WTC11 (cell line): ENCODE measurements at regions not wholly inside any gene's neighbourhood (a gene's known extent, or its start where the extent isn't known, plus 50 kb on each side); places are given as distances from the start of the nearest gene placed in this dataset.

Experiments
- ATAC-seq: fragments of 200-7000 bp; cut with Tn5 transposase; 2 replicates; pipeline ENCODE4 v1.10.0; 2021; ENCODE audit warnings: mild to moderate bottlenecking, moderate library complexity
- CTCF ChIA-PET: fragments of 300-600 bp; sonication (Branson Sonifier 250); formaldehyde crosslinking; loops from one replicate; lab custom pipeline; 2021; ENCODE audit warnings: antibody characterized with exemption; lab: Charles Lee
- POLR2A ChIA-PET: fragments of 350-600 bp; sonication (Branson Sonifier 250); formaldehyde crosslinking; loops from one replicate; lab custom pipeline; 2021; ENCODE audit warnings: antibody characterized with exemption; lab: Charles Lee
- DNase-seq: peaks from one replicate; pipeline ENCODE4 v3.0.0; 2021; ENCODE audit warnings: low spot score
- H3K27ac Mint-ChIP-seq: 2 replicates; pipeline ENCODE4 v1.8.0; 2021; ENCODE audit warnings: mixed read lengths
- H3K27me3 Mint-ChIP-seq: 2 replicates; pipeline ENCODE4 v1.8.0; 2021; ENCODE audit warnings: low read depth, mild to moderate bottlenecking, moderate library complexity, mixed read lengths
- H3K36me3 Mint-ChIP-seq: 2 replicates; pipeline ENCODE4 v1.8.0; 2021; ENCODE audit warnings: mixed read lengths
- H3K4me1 Mint-ChIP-seq: 2 replicates; pipeline ENCODE4 v1.8.0; 2022; ENCODE audit warnings: mixed read lengths
- H3K4me3 Mint-ChIP-seq: 2 replicates; pipeline ENCODE4 v1.8.0; 2021; ENCODE audit warnings: mild to moderate bottlenecking, moderate library complexity, mixed read lengths
- H3K9me3 Mint-ChIP-seq: 2 replicates; pipeline ENCODE4 v1.8.0; 2021; ENCODE audit warnings: mixed read lengths
- CREB1 ChIP-seq: sonication (generic); formaldehyde crosslinking; IDR thresholded peaks from 2 replicates; pipeline ENCODE4 v1.8.0; 2023; ENCODE audit warnings: mild to moderate bottlenecking, missing genetic modification reagents
- EMX1 ChIP-seq: fragments of 250-450 bp; sonication (Bioruptor Pico); IDR thresholded peaks from 2 replicates; pipeline ENCODE4 v1.8.0; 2021; ENCODE audit warnings: mild to moderate bottlenecking
- GRHL2 ChIP-seq: fragments of 250-450 bp; sonication (Bioruptor Pico); IDR thresholded peaks from 2 replicates; pipeline ENCODE4 v1.8.0; 2022; ENCODE audit warnings: mild to moderate bottlenecking, moderate library complexity; ENCODE audit not compliant: insufficient replicate concordance, severe bottlenecking
- GTF2I ChIP-seq: fragments of 250-450 bp; sonication (Bioruptor Pico); conservative IDR thresholded peaks from 2 replicates; pipeline ENCODE4 v1.4.0; 2021; ENCODE audit warnings: mild to moderate bottlenecking
- JAZF1 ChIP-seq: fragments of 250-450 bp; sonication (Bioruptor Pico); IDR thresholded peaks from 2 replicates; pipeline ENCODE4 v1.9.0; 2021; ENCODE audit warnings: moderate library complexity, mild to moderate bottlenecking, inconsistent platforms
- NFATC4 ChIP-seq: fragments of 250-450 bp; sonication (Bioruptor Pico); IDR thresholded peaks from 2 replicates; pipeline ENCODE4 v1.9.0; 2021; ENCODE audit warnings: mild to moderate bottlenecking
- NFE2L1 ChIP-seq: sonication (generic); formaldehyde crosslinking; IDR thresholded peaks from 2 replicates; pipeline ENCODE4 v1.8.1; 2023; ENCODE audit warnings: missing genetic modification reagents
- NR2C2 ChIP-seq: sonication (generic); formaldehyde crosslinking; IDR thresholded peaks from 2 replicates; pipeline ENCODE4 v1.8.0; 2022; ENCODE audit warnings: mild to moderate bottlenecking, missing genetic modification reagents
- RELA ChIP-seq: sonication (generic); formaldehyde crosslinking; IDR thresholded peaks from 2 replicates; pipeline ENCODE4 v1.8.1; 2022; ENCODE audit warnings: missing genetic modification reagents, mild to moderate bottlenecking, borderline replicate concordance
- SMAD4 ChIP-seq: sonication (generic); formaldehyde crosslinking; IDR thresholded peaks from 2 replicates; pipeline ENCODE4 v1.8.0; 2022; ENCODE audit warnings: mild to moderate bottlenecking, missing genetic modification reagents
- SOX15 ChIP-seq: fragments of 250-450 bp; sonication (Bioruptor Pico); IDR thresholded peaks from 2 replicates; pipeline ENCODE4 v1.9.0; 2021; ENCODE audit warnings: mild to moderate bottlenecking
- TEAD1 ChIP-seq: sonication (generic); formaldehyde crosslinking; IDR thresholded peaks from 2 replicates; pipeline ENCODE4 v1.8.0; 2022; ENCODE audit warnings: mild to moderate bottlenecking, missing genetic modification reagents
- TEAD4 ChIP-seq: sonication (generic); formaldehyde crosslinking; IDR thresholded peaks from 2 replicates; pipeline ENCODE4 v1.8.0; 2022; ENCODE audit warnings: mild to moderate bottlenecking, missing genetic modification reagents
- ZNF121 ChIP-seq: sonication (generic); formaldehyde crosslinking; IDR thresholded peaks from 2 replicates; pipeline ENCODE4 v1.8.0; 2023; ENCODE audit warnings: missing genetic modification reagents
- TF ChIP-seq, protein P1 (sequence below): sonication (generic); formaldehyde crosslinking; IDR thresholded peaks from 2 replicates; pipeline ENCODE4 v1.8.1; 2023; ENCODE audit warnings: mild to moderate bottlenecking, moderate library complexity, missing genetic modification reagents
- TF ChIP-seq, protein P2 (sequence below): fragments of 250-450 bp; sonication (Bioruptor Pico); IDR thresholded peaks from 2 replicates; pipeline ENCODE4 v1.8.0; 2021; ENCODE audit warnings: mild to moderate bottlenecking
- TF ChIP-seq, protein P3 (sequence below): sonication (generic); formaldehyde crosslinking; IDR thresholded peaks from 2 replicates; pipeline ENCODE4 v1.8.0; 2023; ENCODE audit warnings: missing genetic modification reagents
- TF ChIP-seq, protein P4 (sequence below): fragments of 200-600 bp; IDR thresholded peaks from 2 replicates; pipeline ENCODE4 v1.8.0; 2022; ENCODE audit warnings: antibody characterized with exemption
- TF ChIP-seq, protein P5 (sequence below): fragments of 250-450 bp; sonication (Bioruptor Pico); IDR thresholded peaks from 2 replicates; pipeline ENCODE4 v1.9.0; 2021; ENCODE audit warnings: mild to moderate bottlenecking, borderline replicate concordance
- TF ChIP-seq, protein P6 (sequence below): fragments of 250-450 bp; sonication (Bioruptor Pico); IDR thresholded peaks from 2 replicates; pipeline ENCODE4 v1.9.0; 2021; ENCODE audit warnings: mild to moderate bottlenecking
- TF ChIP-seq, protein P7 (sequence below): sonication (generic); formaldehyde crosslinking; IDR thresholded peaks from 2 replicates; pipeline ENCODE4 v1.8.1; 2022; ENCODE audit warnings: low read depth, missing genetic modification reagents, borderline replicate concordance
- TF ChIP-seq, protein P8 (sequence below): fragments of 250-450 bp; sonication (Bioruptor Pico); IDR thresholded peaks from 2 replicates; pipeline ENCODE4 v2.1.2; 2022; ENCODE audit warnings: mild to moderate bottlenecking, moderate library complexity

DNA sequence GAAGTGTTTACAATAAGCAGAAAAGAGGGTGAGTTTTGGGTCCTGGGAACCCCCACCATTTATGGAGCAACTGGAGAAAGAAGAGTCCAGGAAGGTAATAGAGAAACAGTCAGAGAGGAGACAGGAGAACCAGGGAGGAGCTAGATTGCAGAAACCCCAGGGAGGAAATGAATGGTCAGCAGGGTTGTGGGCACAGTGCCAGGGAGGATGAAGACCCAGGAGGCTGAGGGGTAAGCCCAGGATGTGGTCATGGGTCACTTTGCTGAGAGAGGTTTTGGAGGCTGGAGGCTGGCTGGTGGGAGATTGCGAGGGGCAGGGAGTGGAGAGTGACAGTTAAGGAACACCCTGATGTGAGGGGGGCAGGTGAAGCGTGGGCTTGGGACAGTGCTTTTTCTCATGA is 169.9 kb upstream of the CSF3R start:
- Mint-ChIP-seq H3K27me3 (peaks cover 13% of the 10 kb centered on the region), H3K4me3 (no peak overlapping the region), H3K36me3 (no peaks in the 10 kb centered on the region), H3K4me1 (peaks cover 4% of the 10 kb centered on the region), H3K9me3 (no peaks in the 10 kb centered on the region), H3K27ac (no peak overlapping the region)
- POLR2A ChIA-PET = no interaction called here
- TF ChIP-seq, protein P1, sequence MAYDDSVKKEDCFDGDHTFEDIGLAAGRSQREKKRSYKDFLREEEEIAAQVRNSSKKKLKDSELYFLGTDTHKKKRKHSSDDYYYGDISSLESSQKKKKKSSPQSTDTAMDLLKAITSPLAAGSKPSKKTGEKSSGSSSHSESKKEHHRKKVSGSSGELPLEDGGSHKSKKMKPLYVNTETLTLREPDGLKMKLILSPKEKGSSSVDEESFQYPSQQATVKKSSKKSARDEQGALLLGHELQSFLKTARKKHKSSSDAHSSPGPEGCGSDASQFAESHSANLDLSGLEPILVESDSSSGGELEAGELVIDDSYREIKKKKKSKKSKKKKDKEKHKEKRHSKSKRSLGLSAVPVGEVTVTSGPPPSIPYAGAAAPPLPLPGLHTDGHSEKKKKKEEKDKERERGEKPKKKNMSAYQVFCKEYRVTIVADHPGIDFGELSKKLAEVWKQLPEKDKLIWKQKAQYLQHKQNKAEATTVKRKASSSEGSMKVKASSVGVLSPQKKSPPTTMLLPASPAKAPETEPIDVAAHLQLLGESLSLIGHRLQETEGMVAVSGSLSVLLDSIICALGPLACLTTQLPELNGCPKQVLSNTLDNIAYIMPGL (CRISPR knock-in tag) = no peak
- TF ChIP-seq NR2C2 (CRISPR knock-in tag) (no peak), RELA (CRISPR knock-in tag) (no peak), NFATC4 (CRISPR knock-in tag) (no peak), JAZF1 (no peak), NFE2L1 (CRISPR knock-in tag) (no peak), GRHL2 (no peak), CREB1 (CRISPR knock-in tag) (no peak), EMX1 (CRISPR knock-in tag) (no peak), ZNF121 (CRISPR knock-in tag) (no peak)
- TF ChIP-seq, protein P2, sequence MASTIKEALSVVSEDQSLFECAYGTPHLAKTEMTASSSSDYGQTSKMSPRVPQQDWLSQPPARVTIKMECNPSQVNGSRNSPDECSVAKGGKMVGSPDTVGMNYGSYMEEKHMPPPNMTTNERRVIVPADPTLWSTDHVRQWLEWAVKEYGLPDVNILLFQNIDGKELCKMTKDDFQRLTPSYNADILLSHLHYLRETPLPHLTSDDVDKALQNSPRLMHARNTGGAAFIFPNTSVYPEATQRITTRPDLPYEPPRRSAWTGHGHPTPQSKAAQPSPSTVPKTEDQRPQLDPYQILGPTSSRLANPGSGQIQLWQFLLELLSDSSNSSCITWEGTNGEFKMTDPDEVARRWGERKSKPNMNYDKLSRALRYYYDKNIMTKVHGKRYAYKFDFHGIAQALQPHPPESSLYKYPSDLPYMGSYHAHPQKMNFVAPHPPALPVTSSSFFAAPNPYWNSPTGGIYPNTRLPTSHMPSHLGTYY (CRISPR knock-in tag) = no peak
- TF ChIP-seq, protein P3, sequence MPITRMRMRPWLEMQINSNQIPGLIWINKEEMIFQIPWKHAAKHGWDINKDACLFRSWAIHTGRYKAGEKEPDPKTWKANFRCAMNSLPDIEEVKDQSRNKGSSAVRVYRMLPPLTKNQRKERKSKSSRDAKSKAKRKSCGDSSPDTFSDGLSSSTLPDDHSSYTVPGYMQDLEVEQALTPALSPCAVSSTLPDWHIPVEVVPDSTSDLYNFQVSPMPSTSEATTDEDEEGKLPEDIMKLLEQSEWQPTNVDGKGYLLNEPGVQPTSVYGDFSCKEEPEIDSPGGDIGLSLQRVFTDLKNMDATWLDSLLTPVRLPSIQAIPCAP = no peak
- ATAC-seq = no peak
- no peak for DNase-seq
- CTCF ChIA-PET = no interaction called here

DNA sequence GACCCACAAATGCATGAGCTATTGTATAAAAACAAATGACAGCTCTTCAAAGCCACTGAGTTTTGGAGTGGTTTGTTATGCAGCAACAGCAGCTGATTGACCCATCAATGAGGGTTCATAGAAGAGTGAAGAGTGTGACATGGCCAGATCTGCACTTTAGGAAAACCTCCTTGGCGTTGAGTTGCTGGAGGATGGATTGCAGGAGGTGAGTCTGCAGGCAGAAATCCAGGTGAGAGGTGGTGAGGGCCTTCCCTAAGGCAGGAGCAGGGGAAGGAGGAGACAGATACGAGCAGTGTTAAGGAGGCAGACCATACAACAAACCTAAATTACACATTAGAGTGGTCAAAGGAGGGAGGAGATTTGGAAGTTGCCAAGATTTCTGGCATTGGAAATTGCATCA is 169.3 kb upstream of the CSF3R start:
- Mint-ChIP-seq H3K9me3 (no peaks in the 10 kb centered on the region), H3K27ac (no peak overlapping the region), H3K4me1 (peaks cover 9% of the 10 kb centered on the region), H3K4me3 (no peak overlapping the region), H3K27me3 (peaks cover 13% of the 10 kb centered on the region), H3K36me3 (no peaks in the 10 kb centered on the region)
- ATAC-seq = no peak
- no peak for DNase-seq
- ChIA-PET POLR2A (no interaction called here), CTCF (interaction anchor here (5.6 kb wide), 1 partner anchor 43 kb away, joined by 37 read pairs; no protein-coding TSS in a partner anchor)
- TF ChIP-seq, protein P4, sequence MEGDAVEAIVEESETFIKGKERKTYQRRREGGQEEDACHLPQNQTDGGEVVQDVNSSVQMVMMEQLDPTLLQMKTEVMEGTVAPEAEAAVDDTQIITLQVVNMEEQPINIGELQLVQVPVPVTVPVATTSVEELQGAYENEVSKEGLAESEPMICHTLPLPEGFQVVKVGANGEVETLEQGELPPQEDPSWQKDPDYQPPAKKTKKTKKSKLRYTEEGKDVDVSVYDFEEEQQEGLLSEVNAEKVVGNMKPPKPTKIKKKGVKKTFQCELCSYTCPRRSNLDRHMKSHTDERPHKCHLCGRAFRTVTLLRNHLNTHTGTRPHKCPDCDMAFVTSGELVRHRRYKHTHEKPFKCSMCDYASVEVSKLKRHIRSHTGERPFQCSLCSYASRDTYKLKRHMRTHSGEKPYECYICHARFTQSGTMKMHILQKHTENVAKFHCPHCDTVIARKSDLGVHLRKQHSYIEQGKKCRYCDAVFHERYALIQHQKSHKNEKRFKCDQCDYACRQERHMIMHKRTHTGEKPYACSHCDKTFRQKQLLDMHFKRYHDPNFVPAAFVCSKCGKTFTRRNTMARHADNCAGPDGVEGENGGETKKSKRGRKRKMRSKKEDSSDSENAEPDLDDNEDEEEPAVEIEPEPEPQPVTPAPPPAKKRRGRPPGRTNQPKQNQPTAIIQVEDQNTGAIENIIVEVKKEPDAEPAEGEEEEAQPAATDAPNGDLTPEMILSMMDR = no peak
- TF ChIP-seq SOX15 (CRISPR knock-in tag) (no peak), TEAD4 (CRISPR knock-in tag) (no peak), SMAD4 (CRISPR knock-in tag) (no peak), NR2C2 (CRISPR knock-in tag) (no peak), GTF2I (CRISPR knock-in tag) (no peak), TEAD1 (CRISPR knock-in tag) (no peak)
- TF ChIP-seq, protein P5, sequence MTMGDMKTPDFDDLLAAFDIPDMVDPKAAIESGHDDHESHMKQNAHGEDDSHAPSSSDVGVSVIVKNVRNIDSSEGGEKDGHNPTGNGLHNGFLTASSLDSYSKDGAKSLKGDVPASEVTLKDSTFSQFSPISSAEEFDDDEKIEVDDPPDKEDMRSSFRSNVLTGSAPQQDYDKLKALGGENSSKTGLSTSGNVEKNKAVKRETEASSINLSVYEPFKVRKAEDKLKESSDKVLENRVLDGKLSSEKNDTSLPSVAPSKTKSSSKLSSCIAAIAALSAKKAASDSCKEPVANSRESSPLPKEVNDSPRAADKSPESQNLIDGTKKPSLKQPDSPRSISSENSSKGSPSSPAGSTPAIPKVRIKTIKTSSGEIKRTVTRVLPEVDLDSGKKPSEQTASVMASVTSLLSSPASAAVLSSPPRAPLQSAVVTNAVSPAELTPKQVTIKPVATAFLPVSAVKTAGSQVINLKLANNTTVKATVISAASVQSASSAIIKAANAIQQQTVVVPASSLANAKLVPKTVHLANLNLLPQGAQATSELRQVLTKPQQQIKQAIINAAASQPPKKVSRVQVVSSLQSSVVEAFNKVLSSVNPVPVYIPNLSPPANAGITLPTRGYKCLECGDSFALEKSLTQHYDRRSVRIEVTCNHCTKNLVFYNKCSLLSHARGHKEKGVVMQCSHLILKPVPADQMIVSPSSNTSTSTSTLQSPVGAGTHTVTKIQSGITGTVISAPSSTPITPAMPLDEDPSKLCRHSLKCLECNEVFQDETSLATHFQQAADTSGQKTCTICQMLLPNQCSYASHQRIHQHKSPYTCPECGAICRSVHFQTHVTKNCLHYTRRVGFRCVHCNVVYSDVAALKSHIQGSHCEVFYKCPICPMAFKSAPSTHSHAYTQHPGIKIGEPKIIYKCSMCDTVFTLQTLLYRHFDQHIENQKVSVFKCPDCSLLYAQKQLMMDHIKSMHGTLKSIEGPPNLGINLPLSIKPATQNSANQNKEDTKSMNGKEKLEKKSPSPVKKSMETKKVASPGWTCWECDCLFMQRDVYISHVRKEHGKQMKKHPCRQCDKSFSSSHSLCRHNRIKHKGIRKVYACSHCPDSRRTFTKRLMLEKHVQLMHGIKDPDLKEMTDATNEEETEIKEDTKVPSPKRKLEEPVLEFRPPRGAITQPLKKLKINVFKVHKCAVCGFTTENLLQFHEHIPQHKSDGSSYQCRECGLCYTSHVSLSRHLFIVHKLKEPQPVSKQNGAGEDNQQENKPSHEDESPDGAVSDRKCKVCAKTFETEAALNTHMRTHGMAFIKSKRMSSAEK = no peak
- TF ChIP-seq, protein P6, sequence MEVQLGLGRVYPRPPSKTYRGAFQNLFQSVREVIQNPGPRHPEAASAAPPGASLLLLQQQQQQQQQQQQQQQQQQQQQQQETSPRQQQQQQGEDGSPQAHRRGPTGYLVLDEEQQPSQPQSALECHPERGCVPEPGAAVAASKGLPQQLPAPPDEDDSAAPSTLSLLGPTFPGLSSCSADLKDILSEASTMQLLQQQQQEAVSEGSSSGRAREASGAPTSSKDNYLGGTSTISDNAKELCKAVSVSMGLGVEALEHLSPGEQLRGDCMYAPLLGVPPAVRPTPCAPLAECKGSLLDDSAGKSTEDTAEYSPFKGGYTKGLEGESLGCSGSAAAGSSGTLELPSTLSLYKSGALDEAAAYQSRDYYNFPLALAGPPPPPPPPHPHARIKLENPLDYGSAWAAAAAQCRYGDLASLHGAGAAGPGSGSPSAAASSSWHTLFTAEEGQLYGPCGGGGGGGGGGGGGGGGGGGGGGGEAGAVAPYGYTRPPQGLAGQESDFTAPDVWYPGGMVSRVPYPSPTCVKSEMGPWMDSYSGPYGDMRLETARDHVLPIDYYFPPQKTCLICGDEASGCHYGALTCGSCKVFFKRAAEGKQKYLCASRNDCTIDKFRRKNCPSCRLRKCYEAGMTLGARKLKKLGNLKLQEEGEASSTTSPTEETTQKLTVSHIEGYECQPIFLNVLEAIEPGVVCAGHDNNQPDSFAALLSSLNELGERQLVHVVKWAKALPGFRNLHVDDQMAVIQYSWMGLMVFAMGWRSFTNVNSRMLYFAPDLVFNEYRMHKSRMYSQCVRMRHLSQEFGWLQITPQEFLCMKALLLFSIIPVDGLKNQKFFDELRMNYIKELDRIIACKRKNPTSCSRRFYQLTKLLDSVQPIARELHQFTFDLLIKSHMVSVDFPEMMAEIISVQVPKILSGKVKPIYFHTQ (CRISPR knock-in tag) = no peak
- TF ChIP-seq, protein P7, sequence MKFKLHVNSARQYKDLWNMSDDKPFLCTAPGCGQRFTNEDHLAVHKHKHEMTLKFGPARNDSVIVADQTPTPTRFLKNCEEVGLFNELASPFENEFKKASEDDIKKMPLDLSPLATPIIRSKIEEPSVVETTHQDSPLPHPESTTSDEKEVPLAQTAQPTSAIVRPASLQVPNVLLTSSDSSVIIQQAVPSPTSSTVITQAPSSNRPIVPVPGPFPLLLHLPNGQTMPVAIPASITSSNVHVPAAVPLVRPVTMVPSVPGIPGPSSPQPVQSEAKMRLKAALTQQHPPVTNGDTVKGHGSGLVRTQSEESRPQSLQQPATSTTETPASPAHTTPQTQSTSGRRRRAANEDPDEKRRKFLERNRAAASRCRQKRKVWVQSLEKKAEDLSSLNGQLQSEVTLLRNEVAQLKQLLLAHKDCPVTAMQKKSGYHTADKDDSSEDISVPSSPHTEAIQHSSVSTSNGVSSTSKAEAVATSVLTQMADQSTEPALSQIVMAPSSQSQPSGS = no peak
- TF ChIP-seq, protein P8, sequence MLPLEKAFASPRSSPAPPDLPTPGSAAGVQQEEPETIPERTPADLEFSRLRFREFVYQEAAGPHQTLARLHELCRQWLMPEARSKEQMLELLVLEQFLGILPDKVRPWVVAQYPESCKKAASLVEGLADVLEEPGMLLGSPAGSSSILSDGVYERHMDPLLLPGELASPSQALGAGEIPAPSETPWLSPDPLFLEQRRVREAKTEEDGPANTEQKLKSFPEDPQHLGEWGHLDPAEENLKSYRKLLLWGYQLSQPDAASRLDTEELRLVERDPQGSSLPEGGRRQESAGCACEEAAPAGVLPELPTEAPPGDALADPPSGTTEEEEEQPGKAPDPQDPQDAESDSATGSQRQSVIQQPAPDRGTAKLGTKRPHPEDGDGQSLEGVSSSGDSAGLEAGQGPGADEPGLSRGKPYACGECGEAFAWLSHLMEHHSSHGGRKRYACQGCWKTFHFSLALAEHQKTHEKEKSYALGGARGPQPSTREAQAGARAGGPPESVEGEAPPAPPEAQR (CRISPR knock-in tag) = no peak
